Activated CD8-positive, alpha-beta T cell treated with anti-CD3 and anti-CD28 coated beads for 36 hours (primary cell): ENCODE measurements at regions not wholly inside any gene's neighbourhood (a gene's known extent, or its start where the extent isn't known, plus 50 kb on each side); places are given as distances from the start of the nearest gene placed in this dataset.
"Not testable (repeated sequence)": the region's sequence is repeated elsewhere in the genome, so short reads cannot be mapped to it uniquely, and the experiment has no call there.

Experiments
- ATAC-seq: fragments of 200-7000 bp; cut with Tn5 transposase; one replicate; pipeline ENCODE4 v1.10.0; 2021; ENCODE audit warnings: mild to moderate bottlenecking, moderate library complexity
- CTCF ChIA-PET: fragments of 350-600 bp; sonication (Branson Sonifier 250); formaldehyde crosslinking; loops from one replicate; lab custom pipeline; 2021; ENCODE audit warnings: antibody characterized with exemption; lab: Charles Lee
- POLR2A ChIA-PET: fragments of 350-600 bp; sonication (Branson Sonifier 250); formaldehyde crosslinking; loops from one replicate; lab custom pipeline; 2021; ENCODE audit warnings: antibody characterized with exemption; lab: Charles Lee
- DNase-seq: peaks from one replicate; pipeline ENCODE4 v3.0.0-alpha.2; 2020
- H3K27ac Mint-ChIP-seq: one replicate; pipeline ENCODE4 v1.8.0; 2021; ENCODE audit warnings: mild to moderate bottlenecking, mixed read lengths
- H3K27me3 Mint-ChIP-seq: one replicate; pipeline ENCODE4 v1.8.0; 2021; ENCODE audit warnings: mixed read lengths
- H3K36me3 Mint-ChIP-seq: one replicate; pipeline ENCODE4 v1.8.0; 2021; ENCODE audit warnings: low read depth, mixed read lengths
- H3K4me1 Mint-ChIP-seq: one replicate; pipeline ENCODE4 v1.8.0; 2021; ENCODE audit warnings: low read depth, mixed read lengths
- H3K4me3 Mint-ChIP-seq: one replicate; pipeline ENCODE4 v1.8.0; 2021; ENCODE audit warnings: mild to moderate bottlenecking, moderate library complexity, mixed read lengths
- H3K9me3 Mint-ChIP-seq: one replicate; pipeline ENCODE4 v1.8.0; 2021; ENCODE audit warnings: mixed read lengths
- intact Hi-C: fragments of 100-400 bp; cut with micrococcal nuclease; formaldehyde crosslinking; loops from one replicate; pipeline ENCODE4 v1.10.0; 2022
- TF ChIP-seq, protein P1 (sequence below): fragments of 200-600 bp; IDR thresholded peaks from one replicate; pipeline ENCODE4 v1.8.0; 2022; ENCODE audit warnings: antibody characterized with exemption, mild to moderate bottlenecking

DNA sequence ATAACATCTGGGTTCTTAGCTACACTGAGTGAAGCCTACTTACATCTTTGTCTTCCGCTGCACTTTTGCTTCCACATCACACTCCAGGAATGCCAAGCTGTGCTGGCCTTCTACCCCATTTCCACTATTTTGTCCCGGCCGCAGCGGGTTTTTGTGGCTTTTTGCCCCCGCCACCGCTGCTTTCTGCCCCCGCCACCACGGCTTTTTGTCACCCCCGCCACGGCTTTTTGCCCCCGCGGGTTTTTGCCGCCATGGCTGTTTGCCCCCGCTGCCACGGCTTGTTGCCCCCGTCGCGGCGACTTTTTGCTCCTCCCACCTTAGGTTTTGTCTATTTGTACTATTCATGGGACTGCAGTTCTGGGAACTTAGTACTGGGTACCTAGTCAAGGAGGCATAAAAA is 875.4 kb downstream of the ZNF37A start:
- H3K4me3 Mint-ChIP-seq = not testable (repeated sequence)

DNA sequence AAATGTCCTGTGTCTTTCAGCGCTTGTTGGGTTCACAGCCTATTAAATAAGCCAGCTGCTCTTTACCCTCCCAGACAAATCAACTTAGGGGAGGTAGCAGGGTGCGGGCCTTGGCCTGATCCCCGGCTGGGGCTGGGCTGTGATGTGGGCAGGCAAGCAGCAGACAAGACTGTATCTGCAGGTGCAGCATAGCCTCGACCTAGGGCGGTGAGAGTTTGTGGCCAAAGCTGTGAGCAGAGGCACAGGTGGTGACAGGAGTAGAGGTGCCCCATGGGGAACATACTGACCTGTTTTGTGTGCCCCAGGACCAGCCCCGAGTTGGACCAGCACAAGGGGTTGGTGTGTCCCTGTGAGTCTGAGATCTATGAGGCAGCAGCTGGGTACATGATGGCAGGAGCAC is 885.4 kb downstream of the ZNF37A start:
- H3K4me3 Mint-ChIP-seq = no peak overlapping the region

More for the DNA sequence above, 875.4 kb downstream of the ZNF37A start:
- DNase-seq, H3K27me3 Mint-ChIP-seq, H3K27ac Mint-ChIP-seq, H3K36me3 Mint-ChIP-seq, POLR2A ChIA-PET, CTCF ChIA-PET, H3K4me1 Mint-ChIP-seq, intact Hi-C loops, ATAC-seq: not testable (repeated sequence)
- peaks cover 12% of the 10 kb centered on the region for H3K9me3 Mint-ChIP-seq

More for the DNA sequence above, 885.4 kb downstream of the ZNF37A start:
- no peaks in the 10 kb centered on the region for H3K27me3 Mint-ChIP-seq
- ATAC-seq = no peak
- no peaks in the 10 kb centered on the region for H3K36me3 Mint-ChIP-seq
- ChIA-PET POLR2A (interaction anchor here (0.7 kb wide), 1 partner anchor 20 kb away, joined by 3 read pairs; no protein-coding TSS in a partner anchor), CTCF (no interaction called here)
- no peak for DNase-seq
- peaks cover 16% of the 10 kb centered on the region for H3K9me3 Mint-ChIP-seq
- H3K27ac Mint-ChIP-seq = no peak overlapping the region
- intact Hi-C loops = no loop called here
- TF ChIP-seq, protein P1, sequence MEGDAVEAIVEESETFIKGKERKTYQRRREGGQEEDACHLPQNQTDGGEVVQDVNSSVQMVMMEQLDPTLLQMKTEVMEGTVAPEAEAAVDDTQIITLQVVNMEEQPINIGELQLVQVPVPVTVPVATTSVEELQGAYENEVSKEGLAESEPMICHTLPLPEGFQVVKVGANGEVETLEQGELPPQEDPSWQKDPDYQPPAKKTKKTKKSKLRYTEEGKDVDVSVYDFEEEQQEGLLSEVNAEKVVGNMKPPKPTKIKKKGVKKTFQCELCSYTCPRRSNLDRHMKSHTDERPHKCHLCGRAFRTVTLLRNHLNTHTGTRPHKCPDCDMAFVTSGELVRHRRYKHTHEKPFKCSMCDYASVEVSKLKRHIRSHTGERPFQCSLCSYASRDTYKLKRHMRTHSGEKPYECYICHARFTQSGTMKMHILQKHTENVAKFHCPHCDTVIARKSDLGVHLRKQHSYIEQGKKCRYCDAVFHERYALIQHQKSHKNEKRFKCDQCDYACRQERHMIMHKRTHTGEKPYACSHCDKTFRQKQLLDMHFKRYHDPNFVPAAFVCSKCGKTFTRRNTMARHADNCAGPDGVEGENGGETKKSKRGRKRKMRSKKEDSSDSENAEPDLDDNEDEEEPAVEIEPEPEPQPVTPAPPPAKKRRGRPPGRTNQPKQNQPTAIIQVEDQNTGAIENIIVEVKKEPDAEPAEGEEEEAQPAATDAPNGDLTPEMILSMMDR = no peak
- H3K4me1 Mint-ChIP-seq = no peaks in the 10 kb centered on the region
